Islet precursor cell (in vitro differentiated cells): ENCODE measurements at regions not wholly inside any gene's neighbourhood (a gene's known extent, or its start where the extent isn't known, plus 50 kb on each side); places are given as distances from the start of the nearest gene placed in this dataset.
"Not testable (repeated sequence)": the region's sequence is repeated elsewhere in the genome, so short reads cannot be mapped to it uniquely, and the experiment has no call there.

ENCODE experiments used
- DNase-seq: peaks from one replicate; pipeline ENCODE4 v3.0.0-alpha.2; 2018

GRCh38 chr12:97005174-97005573, 98.1 kb downstream of the NEDD1 start:
- no peak for DNase-seq

DNA sequence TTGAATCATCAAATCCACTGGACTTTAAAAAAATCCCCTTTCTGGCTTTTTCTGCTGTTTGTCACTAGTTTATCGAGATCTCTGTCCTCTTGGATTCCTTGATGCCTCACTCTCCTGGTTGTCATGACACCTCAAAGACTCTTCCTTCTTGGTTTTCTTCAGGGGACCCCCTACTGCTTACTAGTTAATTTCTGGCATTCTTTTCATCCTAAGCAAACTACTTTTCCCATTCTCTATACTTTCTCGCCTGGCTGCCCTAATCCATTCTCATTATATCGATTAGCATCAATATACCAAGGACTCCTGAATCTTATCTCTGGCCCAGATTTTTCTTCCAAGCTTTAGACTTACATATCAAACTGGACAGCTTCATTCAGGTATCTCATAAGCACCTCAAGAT, 98.6 kb downstream of the NEDD1 start:
- no peak for DNase-seq

DNA sequence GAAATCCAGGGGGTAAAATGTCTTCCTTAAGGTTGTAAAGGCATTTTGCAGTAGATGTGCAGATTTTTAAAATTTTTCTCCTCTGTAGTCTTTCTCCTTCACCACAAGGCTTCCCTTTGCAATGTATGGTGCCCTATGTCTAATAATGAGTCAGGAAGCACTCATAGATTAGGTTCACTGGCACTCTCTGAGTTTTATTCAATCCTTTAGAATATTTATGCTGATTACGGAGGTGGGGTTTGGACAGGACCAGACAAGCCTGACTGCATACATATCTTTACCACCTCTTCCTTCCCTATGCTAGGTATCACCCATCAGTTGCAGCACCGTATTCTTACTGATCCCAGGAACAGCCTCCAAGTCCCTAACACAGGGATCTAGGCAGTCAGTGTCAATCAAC, 99.5 kb downstream of the NEDD1 start:
- no peak for DNase-seq

DNA sequence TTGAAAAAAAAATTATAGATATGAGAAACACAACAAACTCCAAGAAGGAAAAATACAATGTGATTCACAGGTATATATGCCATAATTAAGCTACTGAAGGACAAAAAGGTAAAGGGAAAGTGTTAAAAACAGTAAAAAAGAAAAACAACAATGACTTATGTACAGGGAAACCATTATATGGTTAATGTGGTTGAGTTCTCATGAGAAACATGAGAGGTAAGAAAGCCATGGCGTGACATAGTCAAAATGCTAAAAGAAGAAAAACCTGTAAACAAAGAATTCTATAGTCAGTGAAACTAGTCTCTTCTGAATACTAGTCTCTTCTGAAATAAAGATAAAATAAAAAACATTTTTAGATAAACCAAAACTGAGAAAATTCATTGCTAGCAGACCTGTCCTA, 109.1 kb downstream of the NEDD1 start:
- DNase-seq = no peak

- no peak for DNase-seq
These were observed 110.2 kb downstream of the NEDD1 start for GRCh38 chr12:97017213-97017612.

DNA sequence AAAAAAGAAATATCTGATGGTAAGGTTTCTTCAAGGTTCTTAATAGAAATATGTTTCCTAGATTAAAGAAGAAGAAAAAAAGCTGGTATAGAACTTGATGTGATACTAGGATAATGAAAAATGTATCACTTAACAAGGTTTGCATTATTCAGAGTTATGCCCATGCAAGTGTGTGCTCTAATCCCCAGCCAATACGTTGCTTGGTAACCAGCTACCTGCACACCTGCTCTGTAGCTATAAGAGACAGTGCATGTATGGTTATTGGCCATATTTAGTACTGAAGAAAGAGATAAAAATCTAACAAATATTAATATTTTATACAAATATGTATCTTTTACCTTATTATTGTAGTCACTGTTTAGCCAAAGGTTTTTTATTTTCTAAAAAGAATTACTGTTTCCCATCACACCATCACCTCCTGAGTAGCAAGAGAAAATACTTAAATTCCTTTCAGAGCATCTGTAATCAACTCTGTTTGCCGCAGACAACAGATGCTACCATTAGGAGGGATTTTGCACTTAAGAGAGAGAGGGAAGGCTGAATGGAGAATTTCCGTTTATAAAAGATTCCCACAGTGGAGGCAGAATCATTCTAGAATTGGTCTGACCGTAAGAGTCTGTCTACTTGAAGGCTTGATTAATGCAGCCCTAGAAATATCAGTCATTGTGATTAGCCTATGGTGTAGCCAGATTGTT, 115.6 kb downstream of the NEDD1 start:
- DNase-seq = no peak

- no peak for DNase-seq
These were observed 117.3 kb downstream of the NEDD1 start for GRCh38 chr12:97024393-97024792.

DNA sequence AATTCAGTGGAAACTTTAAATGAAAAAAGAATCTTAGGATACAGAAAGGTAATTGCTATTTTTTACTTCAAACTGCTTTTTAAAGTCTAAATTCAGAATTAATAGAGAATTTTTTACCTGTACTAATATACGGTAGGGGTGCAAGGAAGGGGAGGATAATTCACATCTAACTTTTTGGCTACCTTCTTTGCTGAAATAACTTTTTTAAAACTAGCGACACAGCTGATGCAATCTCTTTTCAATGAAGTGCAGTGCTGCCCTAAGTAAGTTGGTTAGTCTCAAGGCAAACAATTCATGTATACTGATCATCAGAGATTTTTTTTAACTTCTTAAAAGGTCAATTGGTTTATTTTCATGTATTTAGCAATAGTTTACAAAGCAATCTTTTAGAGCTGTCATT, 119.8 kb downstream of the NEDD1 start:
- no peak for DNase-seq

GRCh38 chr12:97027482-97027881, 120.4 kb downstream of the NEDD1 start:
- DNase-seq = no peak

- no peak for DNase-seq
These were observed 131.1 kb downstream of the NEDD1 start for GRCh38 chr12:97038131-97038530.

- DNase-seq = no peak
These were observed 131.8 kb downstream of the NEDD1 start for GRCh38 chr12:97038834-97039233.

DNA sequence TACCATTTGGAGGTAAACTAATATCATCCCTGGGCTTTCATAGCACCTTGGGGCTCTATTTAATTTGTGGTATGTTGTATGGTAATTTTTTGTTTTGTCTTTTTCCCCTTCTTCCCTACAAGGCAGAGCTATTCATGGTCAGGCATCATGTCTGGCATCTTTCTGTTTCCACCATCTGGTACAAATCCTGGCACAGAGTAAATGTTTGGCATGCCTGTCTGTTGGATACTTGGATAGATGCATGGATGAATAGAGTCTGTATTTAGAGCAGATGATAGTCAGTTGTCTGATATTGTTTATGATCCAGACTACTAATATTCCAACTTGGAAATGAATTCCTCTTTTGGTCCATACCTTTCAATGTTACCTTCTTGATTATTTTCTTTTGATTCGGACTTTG, 139.8 kb downstream of the NEDD1 start:
- DNase-seq = no peak

DNA sequence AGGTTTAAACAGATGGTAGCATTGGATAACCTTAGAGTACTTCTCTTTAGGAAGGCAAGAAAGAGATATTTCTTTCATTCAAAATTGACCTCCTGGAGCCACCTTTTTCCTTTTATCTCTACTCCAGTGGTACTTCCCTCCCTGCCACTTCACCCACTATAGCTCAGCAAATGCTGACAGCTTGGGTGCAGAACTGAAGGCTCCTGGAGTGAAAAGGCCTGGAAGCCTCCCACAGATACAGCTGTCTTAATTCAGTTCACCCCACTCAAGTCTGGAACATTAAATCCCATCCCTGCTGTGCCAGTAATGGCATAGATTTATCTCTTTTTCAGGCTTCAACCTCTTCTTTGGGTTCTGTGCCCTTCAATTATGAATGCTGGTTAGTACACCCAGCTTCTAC, 140.3 kb downstream of the NEDD1 start:
- no peak for DNase-seq

- DNase-seq = no peak
These were observed 141.5 kb downstream of the NEDD1 start for GRCh38 chr12:97048421-97049035.

DNA sequence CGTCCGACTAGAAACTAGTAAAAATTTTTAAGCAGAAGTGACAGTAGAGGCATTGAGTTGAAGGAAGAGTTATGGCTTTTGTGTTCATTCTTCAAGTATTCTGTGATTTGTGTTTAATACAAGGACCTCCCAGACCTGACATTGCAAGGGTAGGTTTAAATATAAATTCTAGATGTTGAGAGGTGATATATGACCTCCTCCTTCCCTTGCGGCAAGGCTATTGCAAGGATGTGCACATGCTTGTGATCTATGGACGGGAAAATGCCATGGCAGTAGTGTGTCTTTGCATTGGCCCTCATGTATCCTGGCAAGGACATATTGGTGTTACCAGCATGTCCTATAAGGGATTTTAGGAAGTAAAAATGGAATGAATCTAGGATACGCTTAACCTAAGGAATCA, 143.5 kb downstream of the NEDD1 start:
- no peak for DNase-seq

GRCh38 chr12:97051341-97051740, 144.3 kb downstream of the NEDD1 start:
- DNase-seq = no peak

- DNase-seq = no peak
These were observed 154.1 kb downstream of the NEDD1 start for GRCh38 chr12:97061171-97061570.

GRCh38 chr12:97063292-97063935, 156.4 kb downstream of the NEDD1 start:
- no peak for DNase-seq

DNA sequence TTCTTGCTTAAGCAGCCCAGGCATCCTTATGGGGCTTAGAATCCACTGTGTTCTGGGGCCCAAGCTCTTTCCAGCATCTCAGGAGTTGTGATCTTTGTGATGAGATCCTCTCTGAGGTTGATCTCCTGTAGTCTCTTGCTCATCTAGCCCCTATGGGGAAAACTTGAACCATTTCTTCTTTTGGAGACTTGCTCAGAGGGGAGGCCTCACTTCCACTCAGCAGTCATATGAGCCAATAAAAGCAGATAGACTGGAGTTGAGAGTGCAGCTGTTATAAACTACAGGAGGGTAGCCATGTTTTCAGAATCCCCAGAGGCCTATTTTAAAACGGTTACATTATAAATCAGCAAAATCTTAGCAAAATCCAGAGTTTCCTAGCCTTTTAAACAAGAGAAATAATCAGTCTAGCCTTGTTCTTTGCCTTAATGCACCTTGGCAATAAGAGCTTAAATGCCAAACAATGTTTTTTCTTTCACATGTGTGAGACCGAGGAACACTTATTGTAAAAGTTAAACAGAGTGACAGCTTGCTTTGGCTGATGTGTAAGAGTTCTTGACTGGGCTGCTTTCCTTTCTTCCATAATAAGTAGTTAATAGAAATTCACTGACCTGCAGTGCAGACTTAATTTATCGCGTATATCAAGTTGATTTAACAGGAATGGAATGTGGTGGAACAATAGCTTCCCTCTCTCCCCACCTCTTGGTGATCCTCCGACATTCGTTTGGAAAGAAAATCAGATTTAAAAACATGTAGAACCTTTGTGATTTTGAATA, 168.3 kb downstream of the NEDD1 start:
- DNase-seq = no peak

GRCh38 chr12:97075934-97076630, 169.0 kb downstream of the NEDD1 start:
- no peak for DNase-seq

DNA sequence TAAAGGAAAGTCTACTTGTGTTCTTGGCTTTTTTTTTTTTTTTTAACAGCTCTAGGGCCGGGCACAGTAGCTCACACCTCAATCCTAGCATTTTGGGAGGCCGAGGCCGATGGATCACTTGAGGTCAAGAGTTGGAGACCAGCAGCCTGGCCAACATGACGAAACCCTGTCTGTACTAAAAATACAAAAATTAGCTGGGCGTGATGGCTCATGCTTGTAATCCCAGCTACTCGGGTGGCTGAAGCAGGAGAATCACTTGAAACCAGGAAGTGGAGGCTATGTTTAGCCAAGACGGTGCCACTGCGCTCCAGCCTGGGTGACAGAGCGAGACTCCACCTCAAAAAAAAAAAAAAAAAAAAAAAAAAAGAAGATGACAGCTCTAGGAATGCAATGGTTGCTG, 169.9 kb downstream of the NEDD1 start:
- DNase-seq = not testable (repeated sequence)

GRCh38 chr12:97082029-97082428, 175.0 kb downstream of the NEDD1 start:
- no peak for DNase-seq

- DNase-seq = no peak
These were observed 186.2 kb downstream of the NEDD1 start for GRCh38 chr12:97093187-97093683.
